K562 (cell line): ENCODE measurements at regions not wholly inside any gene's neighbourhood (a gene's known extent, or its start where the extent isn't known, plus 50 kb on each side); places are given as distances from the start of the nearest gene placed in this dataset.

ENCODE experiments used
- ATAC-seq: fragments of 200-7000 bp; cut with Tn5 transposase; 3 replicates; pipeline ENCODE4 v1.9.1; 2020; ENCODE audit warnings: moderate library complexity
- BruUV-seq: library from RNA; stranded (reverse); fragments of 400-500 nt; replicated peaks from 2 replicates; lab custom pipeline; 2021; lab: Mats Ljungman, UMichigan
- CTCF ChIA-PET: fragments of 300-600 bp; formaldehyde crosslinking; extraction: SDS; loops from one replicate; lab custom pipeline; 2021; ENCODE audit warnings: low intra/inter-chr PET ratio; lab: Yijun Ruan, JAX
- POLR2A ChIA-PET: fragments of 300-600, 350-650 bp; sonication (Branson Sonifier 250); formaldehyde crosslinking; extraction: SDS; loops from one replicate; lab custom pipeline; 2021; ENCODE audit warnings: antibody characterized with exemption, inconsistent platforms; lab: Yijun Ruan, JAX
- DNase-seq, 4 experiments: peaks; one replicate each; pipeline versions ENCODE4 v3.0.0 to v3.0.0-alpha.2; 2011 to 2018; ENCODE audit warnings: low spot score in 3 of 4, mixed read lengths in 3 of 4; ENCODE audit errors: extremely low read depth in 1 of 4
- FAIRE-seq: peaks from 2 replicates; lab custom pipeline; 2011; peaks lifted over from hg19 to GRCh38; lab: Jason Lieb, UNC
- H2AFZ ChIP-seq: 2 replicates; pipeline ENCODE4 v1.6.0; 2011; ENCODE audit warnings: low read depth, low read length, control low read depth, inconsistent platforms
- H3K27ac ChIP-seq: fragments of 200-600 bp; 3 replicates; pipeline ENCODE4 v1.8.0; 2011; ENCODE audit warnings: low read depth, mild to moderate bottlenecking, control low read depth, inconsistent platforms, low read length, moderate library complexity, mixed read lengths; ENCODE audit errors: extremely low read depth
- H3K27me3 ChIP-seq, 2 experiments: fragments of 300-600 bp in 1 of 2; 2 replicates in 1 of 2; 3 replicates in 1 of 2; pipeline versions ENCODE4 v1.6.0 to v1.8.0; 2011; ENCODE audit warnings: inconsistent platforms in 2 of 2, low read length in 2 of 2, mild to moderate bottlenecking in 1 of 2, mixed read lengths in 1 of 2, moderate library complexity in 1 of 2; ENCODE audit not compliant: control insufficient read depth in 2 of 2, insufficient read depth in 2 of 2
- H3K36me3 ChIP-seq: fragments of 300-600 bp; 3 replicates; pipeline ENCODE4 v1.8.0; 2011; ENCODE audit warnings: mild to moderate bottlenecking, low read length, inconsistent platforms; ENCODE audit not compliant: control insufficient read depth, insufficient read depth
- H3K4me1 ChIP-seq, 2 experiments: fragments of 200-600 bp in 1 of 2; replicated peaks in 1 of 2; 2 replicates in 1 of 2; 3 replicates in 1 of 2; pipeline versions ENCODE4 v1.5.1 to v1.8.0; 2011; ENCODE audit warnings: inconsistent platforms in 2 of 2, low read length in 2 of 2, mild to moderate bottlenecking in 1 of 2, mixed read lengths in 1 of 2, moderate library complexity in 1 of 2; ENCODE audit not compliant: control insufficient read depth in 2 of 2, insufficient read depth in 2 of 2
- H3K4me2 ChIP-seq: 2 replicates; pipeline ENCODE4 v1.6.1; 2011; ENCODE audit warnings: low read length, control low read depth, inconsistent platforms, mixed read lengths; ENCODE audit not compliant: insufficient read depth
- H3K4me3 ChIP-seq: fragments of 200-600 bp; sonication (generic), shearing (Covaris generic); 2 replicates; pipeline ENCODE4 v1.5.1; 2016; ENCODE audit warnings: control low read depth, inconsistent platforms
- H3K79me2 ChIP-seq: fragments of 200-600 bp; 3 replicates; pipeline ENCODE4 v1.8.0; 2011; ENCODE audit warnings: low read length, inconsistent platforms; ENCODE audit not compliant: control insufficient read depth, insufficient read depth
- H3K9ac ChIP-seq, 2 experiments: 2 replicates each; pipeline versions ENCODE4 v1.6.0 to v1.6.1; 2011; ENCODE audit warnings: low read depth in 2 of 2, low read length in 2 of 2, control low read depth in 1 of 2, inconsistent platforms in 1 of 2, mild to moderate bottlenecking in 1 of 2, mixed read lengths in 1 of 2; ENCODE audit not compliant: insufficient read depth in 1 of 2
- H3K9me1 ChIP-seq: one replicate; pipeline ENCODE4 v1.6.0; 2011; ENCODE audit warnings: inconsistent platforms, mild to moderate bottlenecking, low read length, moderate library complexity; ENCODE audit not compliant: control insufficient read depth, insufficient read depth
- H3K9me3 ChIP-seq: replicated peaks from 2 replicates; pipeline ENCODE4 v1.5.1; 2011; ENCODE audit warnings: low read depth, low read length, inconsistent platforms; ENCODE audit not compliant: control insufficient read depth, insufficient read depth
- H4K20me1 ChIP-seq: replicated peaks from 2 replicates; pipeline ENCODE4 v1.6.1; 2011; ENCODE audit warnings: low read length, inconsistent platforms, mixed read lengths; ENCODE audit not compliant: control insufficient read depth, insufficient read depth
- BHLHE40 ChIP-seq: IDR thresholded peaks from 2 replicates; pipeline ENCODE4 v1.6.1; 2011; ENCODE audit warnings: low read length, improper control_type of control experiment
- CBFA2T3 ChIP-seq: fragments of 450-650 bp; IDR thresholded peaks from 2 replicates; pipeline ENCODE4 v1.6.1; 2017
- WGBS: fragments of 100-300 bp; shearing (Covaris generic); methylation state at CpG from one replicate; pipeline ENCODE4 v1.1.6; 2016; ENCODE audit warnings: low coverage, mixed read lengths; ENCODE audit not compliant: insufficient coverage; ENCODE audit errors: missing lambda C conversion rate; 5-methylcytosine and 5-hydroxymethylcytosine counted together
- in situ Hi-C: fragments of 300-500 bp; cut with MboI; formaldehyde crosslinking; loops from 4 replicates; pipeline ENCODE4 v1.15.0; 2018; ENCODE audit warnings: inconsistent platforms, mixed read lengths
- intact Hi-C: fragments of 100-400 bp; cut with micrococcal nuclease; formaldehyde crosslinking; loops from 2 replicates; pipeline ENCODE4 v1.14.2; 2022
- TF ChIP-seq, protein P1 (sequence below): fragments of 200-400 bp; formaldehyde crosslinking; IDR thresholded peaks from 2 replicates; pipeline ENCODE4 v1.6.1; 2017; ENCODE audit warnings: mild to moderate bottlenecking, low read depth, low read length, moderate library complexity

DNA sequence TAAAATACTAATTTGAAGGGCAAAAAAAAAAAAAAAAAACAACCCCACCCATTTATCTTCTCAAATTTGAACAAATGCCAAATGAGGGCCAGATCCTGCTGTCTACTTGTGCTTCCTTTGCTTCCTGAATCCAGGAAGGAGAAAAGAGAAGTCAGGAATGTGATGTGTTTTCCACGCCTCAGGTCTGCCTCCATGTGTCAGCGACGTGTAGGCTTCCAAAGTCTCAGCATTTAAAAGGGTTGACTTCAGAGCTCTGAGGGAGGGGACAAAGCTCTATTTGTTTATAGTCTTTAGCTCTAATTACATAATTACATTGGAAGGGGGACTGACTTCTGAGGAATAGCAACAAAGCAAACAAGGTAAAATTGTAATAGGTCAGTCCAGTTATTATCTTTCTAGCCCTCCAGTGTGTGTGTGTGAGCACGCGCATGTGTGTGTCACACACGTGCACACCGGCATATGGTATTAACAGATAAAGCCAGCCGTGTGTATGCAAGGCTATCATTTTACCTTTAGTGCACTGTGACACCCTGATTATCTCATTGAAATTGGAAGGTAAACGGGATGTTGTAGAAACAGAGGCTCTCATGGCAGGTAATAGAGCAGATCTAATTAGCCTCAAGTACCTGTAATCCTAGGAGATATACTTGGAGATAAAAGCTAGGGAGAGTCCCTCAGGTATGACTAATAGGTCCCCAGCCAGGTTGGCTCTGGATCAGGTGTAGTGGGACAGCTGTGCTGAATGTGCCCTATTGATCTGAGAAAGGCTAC lies 911.4 kb upstream of the ZEB2 start:
- TF ChIP-seq CBFA2T3 = peak; percentile 46
- TF ChIP-seq, protein P1, sequence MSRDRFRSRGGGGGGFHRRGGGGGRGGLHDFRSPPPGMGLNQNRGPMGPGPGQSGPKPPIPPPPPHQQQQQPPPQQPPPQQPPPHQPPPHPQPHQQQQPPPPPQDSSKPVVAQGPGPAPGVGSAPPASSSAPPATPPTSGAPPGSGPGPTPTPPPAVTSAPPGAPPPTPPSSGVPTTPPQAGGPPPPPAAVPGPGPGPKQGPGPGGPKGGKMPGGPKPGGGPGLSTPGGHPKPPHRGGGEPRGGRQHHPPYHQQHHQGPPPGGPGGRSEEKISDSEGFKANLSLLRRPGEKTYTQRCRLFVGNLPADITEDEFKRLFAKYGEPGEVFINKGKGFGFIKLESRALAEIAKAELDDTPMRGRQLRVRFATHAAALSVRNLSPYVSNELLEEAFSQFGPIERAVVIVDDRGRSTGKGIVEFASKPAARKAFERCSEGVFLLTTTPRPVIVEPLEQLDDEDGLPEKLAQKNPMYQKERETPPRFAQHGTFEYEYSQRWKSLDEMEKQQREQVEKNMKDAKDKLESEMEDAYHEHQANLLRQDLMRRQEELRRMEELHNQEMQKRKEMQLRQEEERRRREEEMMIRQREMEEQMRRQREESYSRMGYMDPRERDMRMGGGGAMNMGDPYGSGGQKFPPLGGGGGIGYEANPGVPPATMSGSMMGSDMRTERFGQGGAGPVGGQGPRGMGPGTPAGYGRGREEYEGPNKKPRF = no peak
- peak; percentile 42 for TF ChIP-seq BHLHE40
- TF ChIP-seq, all 486 proteins: peak for 2
- no peaks in the 10 kb centered on the region for H3K27me3 ChIP-seq
- DNase-seq = peak in 1 of 4 experiments; percentile 5
- WGBS = 53% methylated on average over 9 of the region's 9 CpGs
- H3K27ac ChIP-seq = no peak overlapping the region
- ChIA-PET CTCF (no interaction called here), POLR2A (no interaction called here)
- no peaks in the 10 kb centered on the region; a peak in 1 of 5 replicates for H3K4me1 ChIP-seq
- no peak overlapping the region for H3K9ac ChIP-seq
- 0 out of 2 replicates have a peak overlapping the region, but pooled peaks have one; percentile 26 for H2AFZ ChIP-seq
- no peak overlapping the region for H3K4me3 ChIP-seq
- no peaks in the 10 kb centered on the region for H3K9me1 ChIP-seq
- no peaks in the 10 kb centered on the region for H3K9me3 ChIP-seq
- no peaks in the 10 kb centered on the region for H3K79me2 ChIP-seq
- FAIRE-seq = no peak
- intact Hi-C loops (no loop called here), in situ Hi-C loops (no loop called here)
- no peaks in the 10 kb centered on the region for H3K36me3 ChIP-seq
- H3K4me2 ChIP-seq = no peak overlapping the region
- no peaks in the 10 kb centered on the region for H4K20me1 ChIP-seq
- no peak; the same call in 2 of the 3 replicates for ATAC-seq
- no TSS peak for BruUV-seq
